Islet of Langerhans (tissue), 1 donor: ENCODE measurements at regions not wholly inside any gene's neighbourhood (a gene's known extent, or its start where the extent isn't known, plus 50 kb on each side); places are given as distances from the start of the nearest gene placed in this dataset.

Source experiments
- FAIRE-seq: peaks from one replicate; lab custom pipeline; 2011; peaks lifted over from hg19 to GRCh38; lab: Jason Lieb, UNC

- no peak for FAIRE-seq
These were observed 123.0 kb upstream of the FSTL4 start for GRCh38 chr5:133735346-133735745.

- no peak for FAIRE-seq
These were observed 122.6 kb upstream of the FSTL4 start for GRCh38 chr5:133734916-133735315.

- FAIRE-seq: no peak
These were observed 120.2 kb upstream of the FSTL4 start for GRCh38 chr5:133732536-133732935.

- no peak for FAIRE-seq
These were observed 119.6 kb upstream of the FSTL4 start for GRCh38 chr5:133731951-133732350.

GRCh38 chr5:133730866-133731265 is 118.5 kb upstream of the FSTL4 start:
- FAIRE-seq: no peak

GRCh38 chr5:133730346-133730745 is 118.0 kb upstream of the FSTL4 start:
- no peak for FAIRE-seq

GRCh38 chr5:133729800-133730199 is 117.5 kb upstream of the FSTL4 start:
- no peak for FAIRE-seq

GRCh38 chr5:133728475-133728874 is 116.1 kb upstream of the FSTL4 start:
- FAIRE-seq: no peak

GRCh38 chr5:133727636-133728035 is 115.3 kb upstream of the FSTL4 start:
- FAIRE-seq: no peak

GRCh38 chr5:133723651-133724366 is 111.5 kb upstream of the FSTL4 start:
- no peak for FAIRE-seq

- FAIRE-seq: no peak
These were observed 110.8 kb upstream of the FSTL4 start for GRCh38 chr5:133723126-133723525.

- no peak for FAIRE-seq
These were observed 109.0 kb upstream of the FSTL4 start for GRCh38 chr5:133721365-133721764.

GRCh38 chr5:133718457-133718856 is 106.1 kb upstream of the FSTL4 start:
- FAIRE-seq: no peak

GRCh38 chr5:133716532-133717183 is 104.3 kb upstream of the FSTL4 start:
- no peak for FAIRE-seq

GRCh38 chr5:133715616-133716015 is 103.3 kb upstream of the FSTL4 start:
- no peak for FAIRE-seq

GRCh38 chr5:133715216-133715615 is 102.9 kb upstream of the FSTL4 start:
- FAIRE-seq: no peak

- FAIRE-seq: no peak
These were observed 102.0 kb upstream of the FSTL4 start for GRCh38 chr5:133714161-133714915.

- FAIRE-seq: no peak
These were observed 101.4 kb upstream of the FSTL4 start for GRCh38 chr5:133713751-133714150.

- FAIRE-seq: no peak
These were observed 100.9 kb upstream of the FSTL4 start for GRCh38 chr5:133713209-133713608.

- no peak for FAIRE-seq
These were observed 100.2 kb upstream of the FSTL4 start for GRCh38 chr5:133712562-133712961.

GRCh38 chr5:133709209-133709725 is 96.9 kb upstream of the FSTL4 start:
- FAIRE-seq: no peak

GRCh38 chr5:133708331-133708850 is 96.0 kb upstream of the FSTL4 start:
- FAIRE-seq: no peak

GRCh38 chr5:133707629-133708028 is 95.3 kb upstream of the FSTL4 start:
- FAIRE-seq: no peak
